Left renal cortex interstitium (tissue), 4 donors: ENCODE measurements at regions not wholly inside any gene's neighbourhood (a gene's known extent, or its start where the extent isn't known, plus 50 kb on each side); places are given as distances from the start of the nearest gene placed in this dataset.

ENCODE experiments used
- DNase-seq, 4 donors: peaks; one replicate each; pipeline ENCODE4 v3.0.0-alpha.2; 2013; ENCODE audit warnings: low read depth in 4 of 4, low spot score in 2 of 4, missing footprints in 1 of 4

DNA sequence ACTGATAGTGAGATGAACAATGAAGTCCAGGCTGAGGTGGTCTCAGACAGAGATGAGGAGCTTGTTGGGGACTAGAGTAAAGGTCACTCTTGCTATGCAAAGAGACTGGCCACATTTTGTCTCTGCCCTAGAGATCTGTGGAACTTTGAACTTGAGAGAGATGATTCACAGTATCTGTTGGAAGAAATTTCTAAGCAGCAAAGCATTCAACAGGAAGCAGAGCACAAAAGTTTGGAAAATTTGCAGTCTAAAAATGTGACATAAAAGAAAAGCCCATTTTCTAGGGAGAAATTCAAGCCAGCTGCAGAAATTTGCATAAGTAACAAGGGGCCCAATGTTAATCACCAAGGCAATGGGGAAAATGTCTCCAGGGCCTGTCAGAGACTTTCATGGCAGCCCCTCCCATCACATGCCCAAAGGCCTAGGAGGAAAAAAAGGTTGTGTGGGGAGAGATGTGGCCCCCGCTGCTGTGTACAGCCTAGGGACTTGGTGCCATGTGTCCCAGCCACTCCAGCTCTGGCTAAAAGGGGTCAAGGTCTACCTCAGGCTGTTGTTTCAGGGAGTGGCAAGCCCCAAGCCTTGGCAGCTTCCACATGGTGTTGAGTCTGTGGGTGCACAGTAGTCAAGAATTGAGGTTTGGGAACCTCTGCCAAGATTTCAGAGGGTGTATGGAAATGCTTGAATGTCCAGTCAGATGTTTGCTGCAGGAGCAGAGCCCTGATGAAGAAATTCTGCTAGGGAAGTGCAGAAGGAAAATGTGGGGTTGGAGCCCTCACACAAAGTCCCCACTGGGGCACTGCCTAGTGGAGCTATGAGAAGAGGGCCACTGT, 262.8 kb downstream of the DKK2 start:
- DNase-seq, result no peak

DNA sequence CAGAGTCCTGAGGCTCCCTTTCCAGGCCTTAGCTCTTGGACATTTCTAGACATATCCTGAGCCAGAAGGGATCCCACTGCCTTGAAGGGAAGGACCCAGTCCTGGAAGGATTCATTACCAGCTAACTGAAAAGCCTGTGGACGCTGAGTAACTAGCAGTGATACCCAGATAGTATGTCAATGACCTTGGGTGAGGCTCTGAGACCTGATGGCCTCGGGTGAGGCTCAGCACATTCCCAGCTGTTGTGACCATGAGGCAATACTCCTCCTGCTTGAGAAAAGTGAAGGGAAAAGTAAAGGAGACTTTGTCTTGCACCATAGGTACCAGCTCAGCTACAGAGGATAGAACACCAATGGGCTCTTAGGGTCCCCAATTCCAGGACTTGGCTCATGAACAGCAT, 268.1 kb downstream of the DKK2 start:
- no peak for DNase-seq

DNA sequence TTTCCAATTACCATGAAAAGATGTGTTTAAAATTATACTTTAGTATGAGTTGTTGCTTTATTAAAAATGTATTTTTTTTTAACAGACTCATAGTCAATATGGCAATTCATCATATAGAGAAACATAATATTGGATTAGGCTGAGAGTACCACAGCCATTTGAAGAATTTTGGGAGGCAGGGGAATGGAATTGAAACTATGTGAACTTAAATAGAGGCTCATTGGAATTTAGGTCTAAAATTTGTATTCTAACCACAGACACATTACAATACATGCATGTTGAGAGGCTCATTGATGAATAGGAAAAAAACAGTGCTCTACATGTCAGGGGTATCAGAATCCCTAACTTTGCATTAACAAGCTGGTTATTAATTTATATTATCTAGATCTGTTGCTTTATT, 269.6 kb downstream of the DKK2 start:
- no peak for DNase-seq

DNA sequence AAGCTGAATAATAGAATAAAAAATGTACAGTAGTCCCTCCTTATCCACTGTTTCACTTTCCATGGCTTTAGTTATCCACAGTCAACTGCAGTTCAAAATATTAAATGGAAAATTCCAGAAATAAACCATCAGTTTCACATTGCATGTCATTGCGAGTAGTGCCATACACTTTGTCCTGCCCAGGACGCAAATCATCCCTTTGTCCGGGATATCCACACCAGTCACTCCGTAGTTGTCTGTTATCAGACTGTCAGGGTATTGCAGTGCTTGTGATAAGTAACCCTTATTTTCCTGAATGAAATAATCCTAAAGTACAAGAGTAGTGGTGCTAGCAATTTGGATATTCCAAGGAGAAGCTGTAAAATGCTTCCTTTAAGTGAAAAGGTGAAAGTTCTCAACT, 271.3 kb downstream of the DKK2 start:
- DNase-seq, result no peak

DNA sequence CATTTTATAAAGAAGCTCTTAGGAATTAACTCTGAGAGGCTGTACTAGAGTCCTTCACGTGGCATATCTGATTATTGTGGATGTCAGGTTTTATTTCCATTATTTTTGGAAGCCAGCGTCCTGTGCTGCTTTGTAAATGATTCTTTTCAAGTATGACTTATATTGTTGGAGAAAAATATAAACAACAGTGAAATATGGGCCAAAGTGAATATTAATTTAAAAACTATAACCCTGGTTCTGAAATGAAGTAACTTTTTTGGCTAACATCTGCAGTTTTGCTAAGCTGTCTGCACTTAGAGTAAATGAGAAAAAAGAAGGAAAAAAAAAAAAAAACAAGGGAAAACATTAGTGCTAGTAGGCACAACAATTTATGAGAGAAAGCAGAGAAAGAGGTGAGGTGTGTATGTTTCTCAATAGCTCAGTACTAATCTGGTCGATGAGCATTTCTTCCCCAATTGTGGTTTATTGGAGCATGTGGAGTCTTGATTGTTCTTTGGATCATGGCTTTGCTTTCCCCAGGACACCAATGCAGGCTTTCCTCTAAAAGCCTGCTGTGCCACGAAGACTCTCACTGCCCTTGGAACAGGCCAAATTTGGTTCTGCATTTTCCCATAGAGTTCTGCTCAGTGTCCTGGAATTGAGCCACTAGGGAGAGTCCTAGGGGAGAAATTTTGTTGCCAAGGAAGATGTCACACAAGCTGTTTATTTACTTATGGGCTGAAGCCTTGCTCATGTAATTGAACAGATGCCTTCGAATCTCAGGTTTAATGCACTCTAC, 273.3 kb downstream of the DKK2 start:
- DNase-seq, result no peak

DNA sequence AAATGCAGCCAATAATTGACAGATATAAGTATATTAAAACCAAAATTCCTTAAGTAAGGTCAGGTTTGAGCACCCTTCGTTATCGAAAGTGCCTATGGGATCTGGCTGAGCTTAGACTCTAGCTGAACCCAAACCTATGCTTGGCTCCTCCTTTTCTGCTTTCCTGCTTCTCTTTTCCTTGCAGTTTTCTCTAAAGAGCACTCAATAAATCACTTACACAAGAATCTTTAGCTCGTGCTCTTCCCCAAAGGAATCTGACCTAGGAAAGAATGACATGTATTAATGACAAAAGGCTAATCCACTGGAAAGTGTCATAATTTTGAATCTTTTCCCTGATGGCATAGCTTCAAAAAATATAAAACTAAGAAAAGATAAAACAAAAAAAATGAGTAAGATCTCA, 282.7 kb downstream of the DKK2 start:
- no peak for DNase-seq

DNA sequence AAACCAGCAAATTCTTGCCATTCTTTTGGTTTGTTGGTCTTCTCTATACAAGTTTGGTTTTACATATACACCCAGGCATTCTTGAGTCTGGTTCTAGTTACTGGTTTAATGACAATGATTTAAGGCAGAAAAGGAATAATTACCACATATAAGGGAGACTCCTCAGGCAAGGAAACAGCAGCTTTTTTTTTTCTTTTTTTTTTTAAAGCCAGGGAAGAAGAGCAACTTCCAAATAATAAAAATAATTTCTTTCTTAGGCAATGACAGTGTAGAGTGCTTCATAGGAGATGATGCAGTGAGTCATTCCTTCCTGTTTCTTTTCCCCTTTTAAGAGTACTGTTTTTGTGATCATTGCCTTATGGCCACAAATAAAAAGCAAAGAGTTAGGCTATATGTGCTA, 289.7 kb downstream of the DKK2 start:
- DNase-seq, result no peak

DNA sequence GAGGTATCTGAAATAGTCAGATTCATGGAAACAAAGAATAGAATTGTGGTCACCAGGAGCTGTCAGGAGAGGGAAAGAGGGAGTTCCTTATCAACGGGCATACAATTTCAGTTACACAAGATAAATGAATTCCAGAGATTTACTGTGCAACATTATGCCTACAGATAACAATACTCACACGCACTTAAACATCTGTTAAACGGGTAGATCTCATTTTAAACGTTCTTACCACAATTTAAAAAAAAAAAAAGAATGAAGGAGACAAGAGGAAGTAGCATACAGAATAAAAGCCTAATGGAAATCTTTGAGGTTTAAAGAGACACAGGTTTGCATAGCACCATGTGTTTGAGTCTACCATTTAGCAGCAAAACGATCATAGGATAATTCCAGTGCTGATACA, 298.0 kb downstream of the DKK2 start:
- DNase-seq, result no peak

DNA sequence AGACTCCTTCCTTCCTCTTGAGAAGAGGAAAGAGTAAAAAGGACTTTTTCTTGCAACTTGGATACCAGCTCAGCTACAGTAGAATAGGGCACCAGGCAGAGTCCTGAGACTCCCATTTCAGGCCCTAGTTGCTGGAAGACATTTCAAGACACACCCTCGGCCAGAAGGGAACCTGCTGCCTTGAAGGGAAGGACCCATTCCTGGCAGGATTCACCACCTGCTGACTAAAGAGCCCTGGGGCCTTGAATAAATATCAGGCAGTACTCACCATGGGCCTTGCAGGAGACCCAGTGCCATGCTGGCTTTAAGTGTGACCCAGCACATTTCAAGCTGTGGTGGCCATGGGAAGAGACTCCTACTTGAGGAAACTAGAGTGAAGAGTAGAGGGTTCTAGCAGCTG, 317.6 kb downstream of the DKK2 start:
- no peak for DNase-seq

DNA sequence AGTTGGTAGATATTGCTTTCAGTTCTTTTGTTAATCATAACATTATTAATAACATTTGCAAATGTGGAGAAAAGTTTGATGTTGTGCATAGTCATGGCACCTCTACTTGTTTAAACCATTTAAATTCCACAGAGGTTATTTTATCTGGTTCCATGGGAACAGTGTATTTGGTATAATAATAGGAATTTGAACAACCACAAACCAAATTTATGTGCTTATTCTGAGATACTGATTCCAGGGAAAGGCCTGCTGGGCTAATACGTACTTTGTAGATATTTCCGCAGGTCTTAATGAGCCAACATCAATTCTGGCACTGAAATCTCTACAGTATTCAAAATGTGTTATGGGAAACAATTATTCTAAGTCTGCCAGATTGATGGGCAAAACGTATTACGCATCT, 319.0 kb downstream of the DKK2 start:
- no peak for DNase-seq

DNA sequence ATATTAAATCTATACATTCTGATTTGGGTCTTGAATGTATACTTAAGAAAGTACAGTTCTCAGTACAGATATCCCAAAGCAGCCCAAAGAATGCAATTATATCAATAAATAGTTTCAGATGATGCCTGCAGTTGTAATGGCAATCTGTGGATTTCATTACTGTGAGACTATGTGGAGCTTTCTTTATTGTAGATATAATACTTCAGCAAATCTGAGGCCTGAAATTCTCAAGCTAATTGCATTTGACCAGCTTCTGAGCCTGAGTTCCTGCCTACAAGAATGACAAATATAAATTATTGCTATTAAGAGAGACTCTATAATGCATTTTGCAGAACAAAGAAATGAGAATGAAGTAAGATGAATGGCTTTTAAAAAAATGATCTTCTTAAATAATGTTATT, 320.3 kb downstream of the DKK2 start:
- DNase-seq, result no peak

DNA sequence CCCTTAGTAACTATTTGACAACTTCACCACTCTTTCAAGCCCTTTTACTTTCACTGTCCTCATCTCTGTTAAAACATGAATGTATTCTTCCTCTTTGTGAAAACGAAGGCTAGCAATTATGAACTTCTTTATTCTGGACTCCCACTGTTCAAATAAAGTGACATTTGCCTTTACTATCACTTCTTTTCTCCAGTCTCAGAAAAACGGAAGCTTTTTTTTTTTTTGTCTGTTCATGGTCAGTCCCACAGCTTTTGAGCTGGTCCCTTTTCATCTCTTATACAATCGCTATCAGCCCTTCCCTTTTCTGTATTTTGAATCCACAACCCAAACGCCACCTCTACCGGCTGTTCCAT, 327.7 kb downstream of the DKK2 start:
- DNase-seq, result no peak

DNA sequence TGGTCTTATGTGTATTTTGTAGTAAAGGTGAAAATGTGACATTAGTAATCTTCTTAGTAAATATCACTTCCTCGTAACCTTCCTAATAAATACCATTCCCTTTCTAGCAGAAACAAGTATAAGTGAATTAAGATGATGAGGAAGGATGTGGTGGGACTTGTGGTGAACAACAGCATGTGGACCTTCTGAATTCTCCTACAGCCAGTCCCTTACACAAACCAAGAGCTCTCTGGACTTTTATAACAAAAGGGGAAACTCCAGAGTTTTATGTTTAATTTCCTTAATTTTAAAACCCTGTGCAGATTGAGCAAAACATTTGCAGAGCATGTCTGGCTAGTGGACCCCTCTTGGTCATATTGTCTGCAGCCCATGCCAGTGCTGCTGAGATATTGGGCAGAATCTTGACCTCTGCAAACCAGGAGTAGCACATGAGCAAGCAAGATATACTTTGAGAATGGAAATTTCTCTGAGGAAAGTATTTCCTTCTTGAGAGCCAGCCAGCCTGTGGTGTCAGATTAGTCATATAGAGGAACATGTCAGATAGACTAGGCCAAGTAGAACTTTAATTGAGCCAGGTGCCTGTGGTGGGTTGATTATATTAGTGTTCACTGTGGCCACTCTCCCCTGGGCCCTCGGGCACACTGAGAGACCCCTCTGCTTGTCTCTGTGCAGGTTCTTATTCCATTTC, 328.2 kb downstream of the DKK2 start:
- no peak for DNase-seq

DNA sequence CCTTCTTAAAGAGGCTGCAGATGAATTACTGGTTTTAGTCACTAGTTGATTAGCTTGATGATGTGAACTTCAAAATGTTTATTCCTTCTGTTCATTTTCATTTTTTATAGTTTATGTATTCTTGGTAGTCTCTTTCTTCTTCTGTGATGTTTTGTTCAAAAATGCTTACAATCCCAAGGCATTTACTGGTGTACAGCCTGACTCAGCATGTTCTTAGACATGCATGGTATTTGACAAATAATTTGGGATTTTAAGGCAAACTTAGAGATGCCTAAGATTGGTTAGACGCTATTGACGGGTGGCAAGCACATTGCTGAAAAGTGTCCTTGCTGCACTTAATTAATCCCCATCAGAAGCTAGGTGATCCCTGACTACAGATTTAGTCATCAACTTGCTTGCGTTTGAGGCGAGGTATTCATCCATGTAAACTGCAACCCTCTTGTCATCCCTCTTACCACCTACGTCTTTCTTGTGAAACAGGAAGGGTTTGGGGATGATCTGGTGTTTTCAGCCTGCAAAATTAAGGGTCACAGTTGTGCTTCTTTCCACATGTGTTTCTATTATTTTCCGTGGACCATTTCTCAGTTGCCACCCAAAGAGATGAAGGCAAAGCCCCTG, 331.8 kb downstream of the DKK2 start:
- DNase-seq, result no peak

DNA sequence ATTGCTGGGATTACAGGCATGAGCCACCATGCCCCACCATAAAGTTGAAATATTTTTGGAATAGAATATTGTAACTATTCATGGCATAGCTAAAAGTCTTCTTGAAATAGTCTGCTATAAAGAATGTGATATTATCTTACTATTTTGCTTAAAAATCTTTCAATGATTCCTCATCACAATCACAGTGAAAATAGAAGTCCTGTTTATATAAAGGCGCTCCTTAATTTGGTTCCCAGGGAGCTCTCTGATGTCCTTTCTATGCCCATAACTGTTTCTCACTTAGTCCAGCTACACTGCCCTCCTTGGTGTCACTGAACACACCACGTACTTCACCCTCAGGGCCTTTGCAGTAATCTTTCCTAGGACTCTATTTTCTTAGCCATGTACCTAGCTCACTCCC, 331.7 kb upstream of the GIMD1 start:
- DNase-seq, result no peak

DNA sequence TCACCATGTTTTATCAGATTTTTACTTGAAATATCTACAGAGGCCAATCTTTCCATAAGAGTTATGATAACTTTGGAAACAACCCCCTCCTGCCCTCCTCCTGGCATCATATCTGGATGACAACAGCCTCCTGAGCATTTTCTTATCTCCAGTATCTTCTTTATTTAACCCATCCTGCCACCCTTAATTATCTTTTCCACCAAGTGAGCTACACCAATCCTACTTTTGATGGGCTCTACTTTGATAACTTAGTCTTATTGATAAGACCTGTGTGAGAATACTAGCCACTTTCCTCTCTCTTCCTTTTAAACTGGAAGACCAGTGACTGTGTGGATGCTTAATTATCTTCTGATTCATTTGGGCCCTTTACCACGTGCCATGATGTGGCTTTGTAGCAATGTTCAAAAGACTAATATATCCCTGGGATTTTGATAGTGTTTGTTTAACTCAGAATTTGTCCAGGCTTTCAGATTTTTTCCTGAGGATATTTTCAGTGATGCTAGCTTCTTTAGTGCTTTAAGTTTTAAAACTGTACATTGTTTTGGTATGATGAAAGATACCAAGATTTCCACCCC, 330.1 kb upstream of the GIMD1 start:
- no peak for DNase-seq

DNA sequence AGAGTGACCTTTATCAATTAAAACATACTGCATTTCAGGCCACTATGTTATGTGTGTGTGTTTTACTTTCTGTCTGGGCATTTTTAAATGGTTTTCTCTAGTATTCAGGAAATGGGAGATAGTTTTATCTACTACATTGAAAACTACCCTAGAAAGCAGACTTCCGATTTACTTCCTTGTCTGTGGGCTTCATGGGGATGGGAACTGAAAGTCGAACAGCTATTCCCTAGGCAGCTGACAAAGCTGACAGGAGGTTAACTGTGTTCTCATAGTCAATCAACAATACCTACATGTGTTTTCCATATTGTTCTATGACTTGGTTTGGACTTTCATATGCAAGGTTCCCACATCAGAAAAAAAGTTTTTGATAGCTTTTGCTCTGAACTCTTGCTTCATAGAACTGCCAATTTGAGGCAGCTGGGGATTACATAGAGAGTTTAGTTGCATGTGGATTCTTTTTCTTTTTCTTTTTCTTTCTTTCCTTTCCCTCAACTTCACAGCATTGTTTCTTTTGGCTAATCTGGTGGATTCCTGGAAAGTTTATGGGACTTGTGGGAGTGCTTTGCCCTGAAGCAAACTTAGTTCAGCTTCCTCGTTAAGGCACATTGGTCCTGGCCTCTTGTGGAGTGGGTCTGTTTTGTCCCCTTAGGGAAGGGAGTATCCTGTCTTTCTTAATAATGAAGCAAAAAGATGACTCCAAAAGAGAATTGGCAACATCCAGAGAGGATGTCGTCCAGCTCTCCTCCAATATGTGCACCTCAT, 327.1 kb upstream of the GIMD1 start:
- DNase-seq, result no peak

DNA sequence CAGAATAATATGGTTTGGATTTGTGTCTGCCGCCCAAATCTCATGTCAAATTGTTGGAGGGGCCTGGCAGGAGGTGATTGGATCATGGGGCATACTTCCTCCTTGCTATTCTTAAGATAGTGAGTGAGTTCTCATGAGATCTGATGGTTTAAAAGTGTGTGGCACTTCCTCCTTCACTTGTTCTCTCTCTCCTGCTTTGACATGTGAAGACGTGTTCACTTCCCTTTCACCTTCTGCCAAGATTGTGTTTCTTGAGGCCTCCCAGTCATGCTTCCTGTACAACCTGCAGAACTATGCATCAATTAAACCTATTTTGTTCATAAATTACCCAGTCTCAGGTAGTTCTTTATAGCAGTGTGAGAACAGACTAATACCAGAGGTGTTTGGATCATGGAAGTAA, 325.7 kb upstream of the GIMD1 start:
- DNase-seq, result no peak

DNA sequence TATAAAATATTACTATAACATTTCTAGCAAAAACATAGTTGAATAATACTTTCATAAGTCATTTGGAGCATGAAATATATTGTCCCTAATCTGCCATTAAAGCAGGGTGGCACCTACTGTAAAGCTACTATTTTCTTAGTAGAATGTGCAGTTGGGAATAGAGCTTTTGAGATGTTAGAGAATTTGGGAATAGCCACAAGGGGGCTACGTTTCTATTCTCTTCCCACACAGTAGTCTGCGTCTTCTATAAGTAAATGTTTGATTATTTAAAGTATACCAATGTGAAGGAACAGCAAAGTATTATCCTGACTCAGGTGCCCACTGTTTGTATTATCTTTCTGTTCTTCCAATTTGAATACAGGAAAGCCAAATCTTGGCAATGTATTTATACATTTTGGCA, 323.2 kb upstream of the GIMD1 start:
- DNase-seq, result no peak

DNA sequence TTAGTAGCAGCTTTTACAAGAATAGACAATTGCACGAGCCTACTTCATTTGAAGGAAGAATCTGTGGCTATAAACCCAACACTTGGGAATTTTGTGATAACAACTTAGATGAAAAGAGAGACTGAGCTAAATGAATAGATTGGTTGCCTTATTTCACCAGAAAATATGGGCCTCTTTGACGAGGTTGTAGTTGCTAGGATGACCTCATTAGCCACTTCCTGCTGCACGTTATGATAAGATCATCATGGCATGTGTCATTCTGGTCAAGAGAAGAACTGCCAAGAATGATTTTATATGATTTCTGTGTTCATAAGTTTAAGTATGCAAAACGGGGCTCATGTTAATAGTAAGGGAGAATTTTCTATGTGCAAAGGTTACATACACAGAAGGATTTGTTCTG, 321.9 kb upstream of the GIMD1 start:
- DNase-seq, result no peak
